Adrenal gland (tissue), 5 donors: ENCODE measurements at regions not wholly inside any gene's neighbourhood (a gene's known extent, or its start where the extent isn't known, plus 50 kb on each side); places are given as distances from the start of the nearest gene placed in this dataset.

Source experiments
- CTCF ChIP-seq, 6 experiments: fragments of 450-650 bp in 4 of 6; fragments of 200-600 bp in 2 of 6; sonication (generic) in 1 of 6; IDR thresholded peaks; 1 replicate in 5 of 6; 2 replicates in 1 of 6; pipeline versions ENCODE4 v1.5.1 to v1.8.0; 2016 to 2021; ENCODE audit warnings: antibody characterized with exemption in 6 of 6, mild to moderate bottlenecking in 2 of 6, moderate library complexity in 1 of 6
- POLR2A ChIP-seq, 2 donors: fragments of 450-650 bp; IDR thresholded peaks; one replicate each; pipeline ENCODE4 v1.6.1; 2017; ENCODE audit warnings: antibody characterized with exemption in 2 of 2, mild to moderate bottlenecking in 2 of 2, moderate library complexity in 1 of 2
- donor health status: DM: no; HTN: no; CAD: no.

GRCh38 chr1:188424176-188424575, 1595.4 kb downstream of the PLA2G4A start:
- TF ChIP-seq CTCF (IDR thresholded peaks at IDR 0.05) (no peak), POLR2A (IDR thresholded peaks at IDR 0.05) (no peak)
